Mucosa of rectum (tissue), 2 donors: ENCODE measurements at regions not wholly inside any gene's neighbourhood (a gene's known extent, or its start where the extent isn't known, plus 50 kb on each side); places are given as distances from the start of the nearest gene placed in this dataset.

Source experiments
- H3K27ac ChIP-seq, 2 donors: one replicate each; pipeline ENCODE4 v1.7.0; 2013; ENCODE audit warnings: inconsistent platforms in 2 of 2, low read depth in 2 of 2, low read length in 2 of 2
- H3K27me3 ChIP-seq, 2 donors: one replicate each; pipeline ENCODE4 v1.7.0; 2013; ENCODE audit warnings: low read length in 2 of 2; ENCODE audit not compliant: control insufficient read depth in 2 of 2, insufficient read depth in 2 of 2
- H3K36me3 ChIP-seq, 2 donors: one replicate each; pipeline ENCODE4 v1.7.0; 2013; ENCODE audit warnings: low read length in 2 of 2; ENCODE audit not compliant: control insufficient read depth in 2 of 2, insufficient read depth in 2 of 2
- H3K4me1 ChIP-seq, 2 donors: one replicate each; pipeline ENCODE4 v1.7.0; 2013; ENCODE audit warnings: low read length in 2 of 2, mild to moderate bottlenecking in 1 of 2; ENCODE audit not compliant: control insufficient read depth in 2 of 2, insufficient read depth in 2 of 2
- H3K4me3 ChIP-seq, 2 donors: one replicate each; pipeline ENCODE4 v1.7.0; 2013; ENCODE audit warnings: low read length in 2 of 2
- H3K9ac ChIP-seq, 2 donors: one replicate each; pipeline ENCODE4 v1.7.0; 2013; ENCODE audit warnings: low read length in 2 of 2, low read depth in 1 of 2, mild to moderate bottlenecking in 1 of 2
- H3K9me3 ChIP-seq, 2 donors: one replicate each; pipeline ENCODE4 v1.7.0; 2013; ENCODE audit warnings: low read length in 2 of 2; ENCODE audit not compliant: control insufficient read depth in 2 of 2
- donor health status: healthy.
- donor health status: Normal muscosa, but diverticular disease.

- Histone ChIP-seq H3K36me3 (no peaks in the 10 kb centered on the region), H3K9ac (no peak overlapping the region), H3K9me3 (no peaks in the 10 kb centered on the region), H3K27me3 (no peaks in the 10 kb centered on the region), H3K4me1 (no peaks in the 10 kb centered on the region), H3K4me3 (no peak overlapping the region), H3K27ac (peak overlapping the region in 1 of 2 donors; percentile 4)
These were observed 529.6 kb upstream of the TBX3 start for GRCh38 chr12:115213538-115214016.

- no peak overlapping the region for H3K27ac ChIP-seq
- no peaks in the 10 kb centered on the region for H3K27me3 ChIP-seq
- H3K9me3 ChIP-seq = no peaks in the 10 kb centered on the region
These were observed 529.1 kb upstream of the TBX3 start for GRCh38 chr12:115213118-115213517.

GRCh38 chr12:115212356-115212755 is 528.4 kb upstream of the TBX3 start:
- no peaks in the 10 kb centered on the region for H3K27me3 ChIP-seq
- H3K9me3 ChIP-seq = no peaks in the 10 kb centered on the region
- H3K36me3 ChIP-seq = no peaks in the 10 kb centered on the region
- H3K9ac ChIP-seq = no peak overlapping the region
- H3K27ac ChIP-seq = no peak overlapping the region
- no peak overlapping the region for H3K4me3 ChIP-seq
- no peaks in the 10 kb centered on the region for H3K4me1 ChIP-seq

More at GRCh38 chr12:115213118-115213517, 529.1 kb upstream of the TBX3 start:
- no peak overlapping the region for H3K4me3 ChIP-seq
- no peaks in the 10 kb centered on the region for H3K36me3 ChIP-seq
- no peaks in the 10 kb centered on the region for H3K4me1 ChIP-seq
- no peak overlapping the region for H3K9ac ChIP-seq

DNA sequence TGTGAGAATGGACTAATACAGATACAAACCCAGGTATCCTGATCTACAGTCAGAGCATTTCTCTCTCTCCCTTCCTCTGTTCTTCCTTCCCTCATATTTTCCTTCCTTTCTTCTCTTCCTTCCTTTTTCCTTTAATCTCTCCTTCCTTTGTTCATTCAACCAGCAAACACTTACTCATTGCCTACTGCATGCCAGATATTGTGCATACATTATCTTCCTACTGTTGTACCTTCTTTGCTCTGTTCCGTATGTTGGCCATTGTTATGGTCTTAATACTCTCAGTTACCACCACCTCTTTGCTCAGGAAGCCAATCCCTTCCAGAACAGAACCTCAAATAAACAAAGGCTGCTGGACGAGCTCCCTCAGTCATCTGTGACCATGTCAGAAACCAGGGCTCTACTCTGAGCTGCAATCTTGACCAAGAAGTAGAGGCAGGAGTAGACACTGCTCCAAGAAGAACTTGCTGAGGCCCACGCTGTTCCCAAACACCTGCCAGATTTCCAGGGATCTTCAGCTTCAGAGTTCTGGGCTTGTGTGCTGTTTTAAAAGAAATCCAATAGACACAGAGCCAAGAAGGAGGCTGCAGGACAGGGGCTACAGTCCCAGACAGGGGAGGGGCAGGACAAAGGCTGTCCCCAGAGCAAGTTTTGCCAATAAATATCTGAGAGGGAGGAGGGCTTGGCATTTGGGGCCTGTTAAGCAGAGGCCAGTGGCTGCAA is 526.7 kb upstream of the TBX3 start:
- H3K4me3 ChIP-seq = no peak overlapping the region
- H3K4me1 ChIP-seq = no peaks in the 10 kb centered on the region
- no peaks in the 10 kb centered on the region for H3K36me3 ChIP-seq
- H3K27me3 ChIP-seq = no peaks in the 10 kb centered on the region
- no peak overlapping the region for H3K27ac ChIP-seq
- H3K9me3 ChIP-seq = no peaks in the 10 kb centered on the region
- H3K9ac ChIP-seq = no peak overlapping the region

- Histone ChIP-seq H3K9ac (no peak overlapping the region), H3K36me3 (no peaks in the 10 kb centered on the region), H3K4me1 (no peaks in the 10 kb centered on the region), H3K9me3 (no peaks in the 10 kb centered on the region), H3K4me3 (no peak overlapping the region), H3K27me3 (no peaks in the 10 kb centered on the region), H3K27ac (no peak overlapping the region)
These were observed 525.3 kb upstream of the TBX3 start for GRCh38 chr12:115209230-115209629.

DNA sequence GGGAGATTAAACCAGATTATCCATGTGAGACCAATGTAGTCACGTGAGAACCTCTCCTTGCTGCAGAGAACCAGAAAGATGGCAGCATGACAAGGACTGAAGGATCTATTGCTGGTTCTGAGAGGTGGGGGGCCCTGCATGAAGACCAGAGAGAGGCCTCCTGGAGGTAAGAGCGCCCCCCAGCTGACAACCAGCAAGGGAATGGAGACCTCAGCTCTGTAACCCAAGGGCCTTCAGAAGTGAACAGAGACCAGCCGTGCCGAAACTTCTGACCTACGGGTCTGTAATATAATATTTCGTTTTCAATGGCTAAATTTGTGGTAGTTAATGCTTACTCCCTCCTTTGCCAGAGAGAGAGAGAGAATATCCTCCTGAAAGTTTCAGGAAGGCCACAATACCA is 524.1 kb upstream of the TBX3 start:
- no peaks in the 10 kb centered on the region for H3K27me3 ChIP-seq
- no peaks in the 10 kb centered on the region for H3K9me3 ChIP-seq
- no peak overlapping the region for H3K27ac ChIP-seq
- no peaks in the 10 kb centered on the region for H3K36me3 ChIP-seq
- H3K9ac ChIP-seq = no peak overlapping the region
- H3K4me3 ChIP-seq = no peak overlapping the region
- no peaks in the 10 kb centered on the region for H3K4me1 ChIP-seq

DNA sequence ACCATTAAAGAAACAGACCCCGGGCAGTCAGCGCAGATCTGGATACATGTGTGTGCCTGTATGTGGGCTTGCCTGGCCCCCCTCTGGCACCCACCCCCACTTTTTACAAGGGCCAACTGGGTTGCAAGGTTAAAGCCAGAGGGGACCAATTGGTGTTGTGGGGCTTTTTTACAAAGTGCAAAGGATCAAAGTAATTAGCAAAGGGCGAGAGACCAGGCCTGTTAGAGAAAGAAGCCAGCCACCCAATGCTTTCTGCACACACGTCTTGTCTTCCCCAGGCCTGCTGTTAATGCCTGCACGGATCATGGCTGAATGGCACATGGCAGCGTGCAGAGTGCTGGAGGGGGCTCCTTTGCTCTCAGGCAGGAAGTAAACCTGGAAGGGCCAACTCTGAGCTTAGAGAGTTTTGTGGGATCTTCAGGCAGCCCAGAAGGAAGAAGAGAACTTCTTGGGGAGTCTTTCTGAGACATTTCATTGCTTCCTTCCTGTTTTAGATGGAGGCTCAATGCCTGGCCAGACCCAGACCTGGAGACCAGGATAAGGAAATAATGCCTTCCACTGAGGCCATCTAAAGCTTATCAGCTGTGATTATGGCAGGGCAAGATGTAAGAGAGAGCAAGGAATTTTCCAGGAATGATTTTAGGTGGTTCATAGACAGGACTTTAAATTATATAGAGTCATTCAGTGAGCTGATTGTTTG is 523.4 kb upstream of the TBX3 start:
- Histone ChIP-seq H3K9ac (no peak overlapping the region), H3K27me3 (no peaks in the 10 kb centered on the region), H3K4me3 (no peak overlapping the region), H3K4me1 (no peaks in the 10 kb centered on the region), H3K9me3 (no peaks in the 10 kb centered on the region), H3K36me3 (no peaks in the 10 kb centered on the region), H3K27ac (no peak overlapping the region)

DNA sequence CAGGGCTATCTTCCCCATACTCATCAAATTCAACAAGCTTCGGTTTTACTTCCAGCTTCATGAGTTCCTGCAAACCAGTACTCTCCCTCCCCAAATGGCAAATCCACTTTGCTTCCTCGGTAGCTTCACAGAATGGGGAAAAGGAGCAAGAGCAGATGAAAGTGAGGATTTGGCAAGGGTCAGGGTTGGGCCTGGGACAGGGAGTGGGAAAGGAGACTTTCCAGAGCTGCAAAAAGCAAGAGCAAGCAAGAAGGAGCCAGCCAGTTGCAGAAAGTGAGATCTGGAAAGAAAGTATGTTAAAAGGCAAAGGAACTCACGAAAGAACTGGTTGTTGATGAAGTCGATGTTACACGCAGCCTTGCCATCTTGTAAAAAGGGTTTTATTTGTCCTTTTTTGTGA is 522.8 kb upstream of the TBX3 start:
- no peaks in the 10 kb centered on the region for H3K4me1 ChIP-seq
- no peak overlapping the region for H3K9ac ChIP-seq
- H3K27me3 ChIP-seq = no peaks in the 10 kb centered on the region
- H3K36me3 ChIP-seq = no peaks in the 10 kb centered on the region
- no peaks in the 10 kb centered on the region for H3K9me3 ChIP-seq
- H3K27ac ChIP-seq = no peak overlapping the region
- no peak overlapping the region for H3K4me3 ChIP-seq

- no peak overlapping the region for H3K27ac ChIP-seq
- no peaks in the 10 kb centered on the region for H3K27me3 ChIP-seq
- H3K36me3 ChIP-seq = no peaks in the 10 kb centered on the region
- no peak overlapping the region for H3K4me3 ChIP-seq
- no peaks in the 10 kb centered on the region for H3K9me3 ChIP-seq
- no peaks in the 10 kb centered on the region for H3K4me1 ChIP-seq
- H3K9ac ChIP-seq = no peak overlapping the region
These were observed 521.9 kb upstream of the TBX3 start for GRCh38 chr12:115205755-115206308.

DNA sequence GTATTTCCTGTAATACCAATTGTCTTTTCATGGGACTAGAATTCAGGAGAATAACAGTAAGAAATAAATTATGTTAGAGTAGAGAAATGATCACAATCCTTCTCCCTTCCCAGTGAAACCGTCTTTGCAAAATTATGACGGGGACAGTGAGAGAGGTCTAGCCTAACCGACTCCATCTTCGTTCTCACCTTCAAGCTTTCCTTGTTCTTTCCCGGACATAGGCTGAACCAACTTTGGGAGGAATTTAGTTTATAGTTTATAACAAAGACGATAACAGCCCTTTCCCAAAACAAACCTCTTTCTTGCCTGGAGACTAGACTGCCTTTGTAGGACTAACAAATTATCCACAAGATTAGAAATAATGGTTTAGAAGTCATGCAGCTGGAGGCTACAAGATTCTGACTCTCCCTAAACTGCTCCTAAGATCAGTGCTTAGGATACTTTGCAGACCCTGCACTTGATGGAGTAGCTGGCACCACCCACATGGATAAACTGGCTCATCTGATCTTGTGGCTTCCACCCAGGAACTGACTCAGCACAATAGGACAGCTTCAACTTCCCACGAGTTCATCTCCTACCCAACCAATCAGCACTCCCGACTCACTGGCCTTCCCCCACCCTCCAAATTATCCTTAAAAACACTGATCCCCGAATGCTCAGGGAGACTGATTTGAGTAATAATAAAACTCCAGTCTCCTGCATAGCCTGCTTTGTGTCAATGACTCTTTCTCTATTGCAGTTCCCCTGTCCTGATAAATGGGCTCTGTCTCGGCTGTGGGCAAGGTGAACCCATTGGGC is 521.2 kb upstream of the TBX3 start:
- Histone ChIP-seq H3K4me1 (no peaks in the 10 kb centered on the region), H3K27ac (no peak overlapping the region), H3K4me3 (no peak overlapping the region), H3K36me3 (no peaks in the 10 kb centered on the region), H3K9ac (no peak overlapping the region), H3K27me3 (no peaks in the 10 kb centered on the region), H3K9me3 (no peaks in the 10 kb centered on the region)
